Ascending aorta (tissue), 2 donors: ENCODE measurements at regions not wholly inside any gene's neighbourhood (a gene's known extent, or its start where the extent isn't known, plus 50 kb on each side); places are given as distances from the start of the nearest gene placed in this dataset.

Experiments used
- DNase-seq, 2 donors: peaks; one replicate each; pipeline ENCODE4 v3.0.0-alpha.2; 2019; ENCODE audit warnings: low spot score in 2 of 2
- H3K27ac ChIP-seq, 2 donors: fragments of 200-600 bp; sonication (generic); one replicate each; pipeline ENCODE4 v1.5.1; 2016 to 2017; ENCODE audit warnings: mild to moderate bottlenecking in 1 of 2
- H3K27me3 ChIP-seq: fragments of 200-600 bp; sonication (generic); one replicate; pipeline ENCODE4 v1.5.1; 2017
- H3K36me3 ChIP-seq, 2 donors: fragments of 200-600 bp; sonication (generic); one replicate each; pipeline ENCODE4 v1.5.1; 2016
- H3K4me1 ChIP-seq, 2 donors: fragments of 200-600 bp; sonication (generic); one replicate each; pipeline ENCODE4 v1.5.1; 2016 to 2017; ENCODE audit warnings: mild to moderate bottlenecking in 1 of 2
- H3K4me3 ChIP-seq, 2 donors: fragments of 200-600 bp; sonication (generic); one replicate each; pipeline ENCODE4 v1.5.1; 2016 to 2017; ENCODE audit warnings: mild to moderate bottlenecking in 1 of 2
- H3K9me3 ChIP-seq, 2 donors: fragments of 200-600 bp; sonication (generic); one replicate each; pipeline ENCODE4 v1.5.1; 2016
- intact Hi-C: fragments of 100-400 bp; cut with DNase I; formaldehyde crosslinking; loops from one replicate; pipeline ENCODE4 v1.15.1; 2023
- TF ChIP-seq, protein P1 (sequence below), 3 experiments: fragments of 200-600 bp in 2 of 3; fragments of 450-650 bp in 1 of 3; sonication (generic) in 2 of 3; IDR thresholded peaks; one replicate each; pipeline ENCODE4 v1.5.1; 2016 to 2019; ENCODE audit warnings: antibody characterized with exemption in 3 of 3, mild to moderate bottlenecking in 1 of 3, moderate library complexity in 1 of 3

DNA sequence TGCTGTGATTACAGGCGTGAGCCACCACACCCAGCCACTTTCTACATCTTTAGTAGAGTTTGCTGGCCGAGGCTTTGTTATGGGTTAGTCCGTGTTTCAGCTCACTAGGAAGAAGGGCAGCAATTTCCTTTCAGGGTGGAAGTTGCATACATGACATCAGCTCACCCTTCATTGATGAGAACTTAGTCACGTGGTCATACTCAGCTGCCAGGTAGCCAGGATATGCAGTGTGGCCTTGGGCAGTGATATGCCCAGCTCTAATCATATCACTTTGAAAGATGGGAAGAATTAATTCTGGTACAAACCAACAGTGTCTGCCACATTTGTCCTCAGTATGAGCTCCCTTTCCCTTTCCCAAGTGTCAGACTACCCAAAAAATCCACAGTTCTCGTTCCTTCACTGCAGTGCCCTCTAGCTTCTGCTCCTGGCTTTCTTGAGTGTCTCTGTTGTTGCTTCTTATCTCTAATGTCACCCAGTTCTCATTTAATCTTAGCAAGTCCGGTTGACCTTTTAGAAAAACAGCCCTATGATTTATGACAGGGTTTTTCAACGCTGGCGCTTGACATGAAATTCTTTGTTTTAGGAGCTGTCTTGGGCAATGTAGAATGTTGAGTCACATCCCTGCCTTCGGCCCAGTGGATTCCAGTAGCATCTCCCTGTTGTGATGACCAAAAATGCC, 108.7 kb upstream of the ITGB1 start:
- no peaks in the 10 kb centered on the region for H3K27me3 ChIP-seq
- H3K4me3 ChIP-seq, result no peak overlapping the region
- TF ChIP-seq, protein P1, sequence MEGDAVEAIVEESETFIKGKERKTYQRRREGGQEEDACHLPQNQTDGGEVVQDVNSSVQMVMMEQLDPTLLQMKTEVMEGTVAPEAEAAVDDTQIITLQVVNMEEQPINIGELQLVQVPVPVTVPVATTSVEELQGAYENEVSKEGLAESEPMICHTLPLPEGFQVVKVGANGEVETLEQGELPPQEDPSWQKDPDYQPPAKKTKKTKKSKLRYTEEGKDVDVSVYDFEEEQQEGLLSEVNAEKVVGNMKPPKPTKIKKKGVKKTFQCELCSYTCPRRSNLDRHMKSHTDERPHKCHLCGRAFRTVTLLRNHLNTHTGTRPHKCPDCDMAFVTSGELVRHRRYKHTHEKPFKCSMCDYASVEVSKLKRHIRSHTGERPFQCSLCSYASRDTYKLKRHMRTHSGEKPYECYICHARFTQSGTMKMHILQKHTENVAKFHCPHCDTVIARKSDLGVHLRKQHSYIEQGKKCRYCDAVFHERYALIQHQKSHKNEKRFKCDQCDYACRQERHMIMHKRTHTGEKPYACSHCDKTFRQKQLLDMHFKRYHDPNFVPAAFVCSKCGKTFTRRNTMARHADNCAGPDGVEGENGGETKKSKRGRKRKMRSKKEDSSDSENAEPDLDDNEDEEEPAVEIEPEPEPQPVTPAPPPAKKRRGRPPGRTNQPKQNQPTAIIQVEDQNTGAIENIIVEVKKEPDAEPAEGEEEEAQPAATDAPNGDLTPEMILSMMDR (IDR thresholded peaks at IDR 0.05), result no peak
- intact Hi-C loops, result no loop called here
- H3K9me3 ChIP-seq, result no peaks in the 10 kb centered on the region
- no peak for DNase-seq
- no peak overlapping the region for H3K27ac ChIP-seq
- H3K36me3 ChIP-seq, result no peaks in the 10 kb centered on the region
- no peaks in the 10 kb centered on the region for H3K4me1 ChIP-seq

DNA sequence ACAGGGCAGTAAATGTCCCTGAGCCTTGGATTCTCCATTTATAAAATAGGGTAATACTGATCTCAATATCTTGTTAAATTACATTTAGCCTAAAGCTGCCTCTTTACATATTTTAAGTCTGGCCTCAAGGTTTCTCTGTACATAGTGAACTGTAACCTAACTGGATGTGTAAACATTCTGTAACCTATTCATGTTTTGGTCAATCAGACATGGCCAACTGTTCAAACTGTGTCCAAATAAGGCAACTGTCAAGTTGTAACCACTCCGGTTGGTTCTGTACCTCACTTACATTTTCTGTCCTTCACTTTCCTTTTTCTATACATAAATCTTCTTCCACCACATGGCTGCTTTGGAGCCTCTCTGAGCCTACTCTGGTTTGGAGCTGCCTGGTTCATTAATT, 107.1 kb upstream of the ITGB1 start:
- H3K36me3 ChIP-seq, result no peaks in the 10 kb centered on the region
- intact Hi-C loops, result no loop called here
- H3K9me3 ChIP-seq, result no peaks in the 10 kb centered on the region
- H3K27me3 ChIP-seq, result no peaks in the 10 kb centered on the region
- no peak overlapping the region for H3K27ac ChIP-seq
- no peak for DNase-seq
- no peaks in the 10 kb centered on the region for H3K4me1 ChIP-seq
- TF ChIP-seq, protein P1 (IDR thresholded peaks at IDR 0.05), result no peak
- H3K4me3 ChIP-seq, result no peak overlapping the region

DNA sequence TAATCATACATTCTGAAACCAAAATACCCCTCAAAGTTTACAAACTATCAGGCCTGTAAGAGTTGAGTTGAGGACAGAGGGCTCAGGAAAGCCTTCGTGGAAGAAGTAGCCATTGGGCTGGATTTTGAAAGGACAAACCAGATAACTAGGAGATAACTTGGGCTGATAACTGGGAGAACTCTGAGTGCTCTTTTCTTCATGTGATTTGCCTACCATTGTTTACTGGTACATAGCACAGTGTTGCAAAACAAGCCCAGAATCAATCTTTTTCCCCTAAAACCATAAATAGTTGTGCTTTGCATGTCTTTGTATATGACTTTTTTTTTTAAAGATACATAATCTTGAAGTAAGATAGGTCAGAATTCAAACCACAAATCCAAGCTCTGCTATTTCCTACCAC, 106.7 kb upstream of the ITGB1 start:
- Histone ChIP-seq H3K4me1 (no peaks in the 10 kb centered on the region), H3K27me3 (no peaks in the 10 kb centered on the region), H3K4me3 (no peak overlapping the region), H3K27ac (no peak overlapping the region), H3K9me3 (no peaks in the 10 kb centered on the region), H3K36me3 (no peaks in the 10 kb centered on the region)
- DNase-seq, result no peak
- TF ChIP-seq, protein P1 (IDR thresholded peaks at IDR 0.05), result no peak
- intact Hi-C loops, result no loop called here

DNA sequence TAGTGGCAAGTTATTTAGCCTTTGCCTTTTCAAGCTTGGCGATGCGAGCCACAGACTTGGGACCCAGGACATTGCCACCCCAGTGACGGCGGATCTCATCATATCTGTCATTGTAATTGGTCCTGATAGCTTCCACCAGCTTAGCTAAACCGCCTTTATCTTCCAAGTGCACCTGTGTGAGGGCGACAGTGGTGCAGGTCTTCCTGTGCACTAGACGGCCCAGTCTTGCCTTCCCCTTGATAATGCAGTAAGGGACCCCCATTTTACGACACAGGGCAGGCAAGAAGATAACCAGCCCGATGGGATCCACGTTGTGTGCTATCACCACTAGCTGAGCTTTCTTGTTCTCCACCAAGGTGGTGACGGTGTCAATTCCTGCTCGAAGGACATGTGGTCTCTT, 99.6 kb upstream of the ITGB1 start:
- Histone ChIP-seq H3K27ac (no peak overlapping the region), H3K36me3 (no peaks in the 10 kb centered on the region), H3K27me3 (no peaks in the 10 kb centered on the region), H3K4me1 (no peaks in the 10 kb centered on the region), H3K4me3 (no peak overlapping the region), H3K9me3 (no peaks in the 10 kb centered on the region)
- TF ChIP-seq, protein P1 (IDR thresholded peaks at IDR 0.05), result no peak
- intact Hi-C loops, result no loop called here
- no peak for DNase-seq

DNA sequence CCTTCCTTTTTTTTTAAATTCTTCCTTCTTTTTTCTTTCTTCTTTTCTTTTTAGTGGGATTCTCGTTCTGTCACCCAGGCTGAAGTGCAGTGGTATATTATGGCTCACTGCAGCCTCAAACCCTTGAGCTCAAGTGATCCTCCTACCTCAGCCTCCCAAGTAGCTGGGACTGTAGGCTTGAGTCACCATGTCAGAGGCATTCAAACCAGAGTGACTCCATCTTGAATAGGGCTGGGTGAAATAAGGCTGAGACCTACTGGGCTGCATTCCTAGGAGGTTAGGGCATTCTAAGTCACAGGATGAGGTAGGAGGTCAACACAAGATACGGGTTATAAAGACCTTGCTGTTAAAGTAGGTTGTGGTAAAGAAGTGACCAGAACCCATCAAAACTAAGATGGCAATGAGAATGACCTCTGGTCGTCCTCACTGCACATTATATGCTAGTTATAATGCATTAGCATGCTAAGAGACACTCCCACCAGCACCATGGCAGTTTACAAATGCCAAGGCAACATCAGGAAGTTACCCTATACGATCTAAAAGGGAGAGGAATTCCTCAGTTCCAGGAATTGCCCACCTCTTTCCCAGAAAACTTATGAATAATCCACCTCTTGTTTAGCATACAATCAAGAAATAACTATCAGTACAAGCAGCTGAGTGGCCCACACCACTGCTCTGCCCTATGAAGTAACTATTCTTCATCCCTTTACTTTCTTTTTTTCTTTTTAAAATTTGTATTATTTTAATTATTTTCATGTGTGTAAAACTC, 99.0 kb upstream of the ITGB1 start:
- no peaks in the 10 kb centered on the region for H3K4me1 ChIP-seq
- H3K36me3 ChIP-seq, result no peaks in the 10 kb centered on the region
- H3K4me3 ChIP-seq, result no peak overlapping the region
- TF ChIP-seq, protein P1 (IDR thresholded peaks at IDR 0.05), result no peak
- no peaks in the 10 kb centered on the region for H3K9me3 ChIP-seq
- H3K27me3 ChIP-seq, result no peaks in the 10 kb centered on the region
- DNase-seq, result no peak
- no peak overlapping the region for H3K27ac ChIP-seq
- intact Hi-C loops, result no loop called here
